Stimulated activated CD4-positive, alpha-beta T cell treated with anti-CD3 and anti-CD28 coated beads, Interleukin-12 subunit alpha, Interleukin-12 subunit beta, amount 100 ng/mL, for 48 hours (primary cell): ENCODE measurements at regions not wholly inside any gene's neighbourhood (a gene's known extent, or its start where the extent isn't known, plus 50 kb on each side); places are given as distances from the start of the nearest gene placed in this dataset.

Experiments used
- DNase-seq, 3 donors: peaks; one replicate each; pipeline ENCODE4 v3.0.0-alpha.2; 2020; ENCODE audit warnings: low read depth in 2 of 3, low spot score in 1 of 3

- no peak for DNase-seq
These were observed 344.9 kb downstream of the EFNA5 start for GRCh38 chr5:107325866-107326265.

DNA sequence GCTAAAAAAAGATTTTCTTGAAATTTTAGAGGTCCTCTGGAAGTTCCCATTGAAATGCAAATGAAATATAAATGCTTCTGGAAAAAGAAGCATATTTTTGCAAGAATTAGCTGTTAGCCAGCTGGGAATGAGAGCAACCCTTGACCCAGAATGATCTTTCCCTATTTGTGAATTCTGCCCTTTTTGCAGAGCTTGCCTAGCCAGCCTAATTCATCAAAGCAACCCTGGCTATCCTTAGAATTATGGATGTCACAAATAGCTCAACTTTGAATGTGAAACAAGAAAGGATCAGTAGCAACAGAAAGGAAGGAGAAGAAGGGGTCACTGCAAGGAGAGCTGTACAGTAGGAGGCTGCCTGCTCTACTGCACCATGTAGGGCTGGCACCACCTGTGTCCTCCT is 345.9 kb downstream of the EFNA5 start:
- DNase-seq = no peak

DNA sequence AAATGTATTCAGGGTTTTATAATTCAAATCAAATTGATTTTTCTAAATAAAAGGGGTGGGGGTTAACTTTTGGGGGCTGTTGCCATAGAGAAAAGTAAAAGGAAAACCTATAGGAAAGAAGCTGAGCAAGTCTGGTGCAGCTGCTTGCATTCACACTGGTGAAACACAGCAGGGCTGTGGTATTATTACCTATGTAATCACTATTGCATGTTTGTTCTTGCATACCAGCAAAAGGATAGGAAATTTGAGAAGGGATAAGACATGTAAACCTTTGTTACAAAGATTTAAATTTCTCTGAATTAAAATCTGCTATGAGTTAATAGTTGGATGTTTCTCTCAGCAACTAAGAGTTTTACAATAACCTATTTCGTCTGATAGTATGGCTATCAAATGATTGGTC is 346.7 kb downstream of the EFNA5 start:
- no peak for DNase-seq

GRCh38 chr5:107323536-107323935 is 347.2 kb downstream of the EFNA5 start:
- DNase-seq = no peak

GRCh38 chr5:107322936-107323335 is 347.8 kb downstream of the EFNA5 start:
- no peak for DNase-seq

- no peak for DNase-seq
These were observed 348.8 kb downstream of the EFNA5 start for GRCh38 chr5:107321906-107322305.

DNA sequence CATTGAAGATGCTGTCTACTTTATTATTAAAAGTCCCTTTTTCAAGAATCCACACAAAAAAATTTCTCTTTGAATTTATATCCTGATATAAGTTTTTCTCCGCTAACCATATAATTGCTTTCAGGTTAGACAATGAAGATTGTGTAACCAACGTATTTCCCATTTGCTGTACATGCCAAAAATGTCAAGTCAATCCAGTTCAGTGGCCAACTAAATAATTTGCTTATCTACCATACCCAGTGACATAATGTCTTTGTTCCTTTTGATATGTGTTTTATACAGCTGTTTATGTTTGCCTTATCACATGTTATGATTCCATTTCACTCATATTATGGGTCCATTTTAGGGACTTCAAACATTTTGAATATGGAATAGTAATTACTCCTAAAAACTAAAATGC is 349.9 kb downstream of the EFNA5 start:
- no peak for DNase-seq

GRCh38 chr5:107320376-107320775 is 350.4 kb downstream of the EFNA5 start:
- DNase-seq = no peak

GRCh38 chr5:107319901-107320300 is 350.8 kb downstream of the EFNA5 start:
- no peak for DNase-seq

DNA sequence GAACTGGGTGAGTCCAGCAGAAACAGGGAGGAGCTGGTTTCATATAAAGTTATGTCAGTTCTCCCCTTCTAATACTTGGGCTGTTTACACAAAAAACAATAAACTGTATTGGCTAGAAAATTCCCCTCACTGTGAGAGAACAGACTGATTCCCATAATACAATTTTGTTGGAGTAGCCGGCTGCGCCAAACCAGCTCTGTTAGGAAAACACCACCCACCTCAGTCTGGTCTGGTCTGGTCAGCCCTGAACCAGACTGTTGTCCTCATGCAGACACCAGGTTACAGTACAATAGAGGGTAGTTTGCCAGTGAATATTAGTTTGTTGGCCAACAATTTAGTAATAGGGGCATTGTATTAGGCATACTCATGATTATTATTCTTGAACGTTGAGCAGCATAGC is 356.4 kb downstream of the EFNA5 start:
- DNase-seq = no peak

GRCh38 chr5:107313921-107314320 is 356.8 kb downstream of the EFNA5 start:
- no peak for DNase-seq

DNA sequence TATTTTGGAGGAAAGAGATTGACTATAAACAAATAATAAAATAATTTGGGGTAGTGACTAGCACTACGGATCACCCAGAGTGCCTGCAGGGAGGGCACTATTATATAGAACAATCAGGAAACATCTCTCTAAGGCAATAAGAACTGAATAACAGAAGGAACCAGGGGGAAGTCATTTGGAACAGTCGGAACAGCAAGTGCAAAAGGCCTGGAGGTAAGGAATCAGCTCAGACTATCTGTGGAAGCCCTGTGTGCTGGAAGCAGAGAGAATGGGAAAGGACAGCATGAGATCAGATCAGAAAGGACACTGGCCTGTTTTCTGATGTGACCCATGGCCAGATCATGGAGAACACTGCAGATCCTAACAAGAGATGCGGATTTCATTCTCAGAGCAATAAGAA is 357.6 kb downstream of the EFNA5 start:
- DNase-seq = no peak

DNA sequence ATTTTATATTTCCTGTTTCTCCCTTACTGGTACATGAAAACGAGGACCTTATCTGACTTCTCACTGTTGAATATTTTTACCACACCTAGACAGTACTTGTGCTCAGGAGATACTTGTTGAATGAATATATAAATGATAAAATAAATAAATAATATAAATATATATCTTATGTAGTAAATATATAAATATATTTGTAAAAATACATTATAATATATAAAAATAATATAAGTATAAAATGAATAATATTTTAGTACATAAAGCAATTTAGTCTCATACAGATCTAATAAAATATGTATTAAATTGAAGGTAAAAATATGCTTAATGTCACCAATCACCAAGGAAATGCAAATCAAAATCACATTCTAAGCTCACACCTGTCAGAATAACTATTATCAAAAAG is 360.6 kb downstream of the EFNA5 start:
- no peak for DNase-seq

GRCh38 chr5:107306594-107306993 is 364.1 kb downstream of the EFNA5 start:
- DNase-seq = no peak

- no peak for DNase-seq
These were observed 364.7 kb downstream of the EFNA5 start for GRCh38 chr5:107306002-107306401.

DNA sequence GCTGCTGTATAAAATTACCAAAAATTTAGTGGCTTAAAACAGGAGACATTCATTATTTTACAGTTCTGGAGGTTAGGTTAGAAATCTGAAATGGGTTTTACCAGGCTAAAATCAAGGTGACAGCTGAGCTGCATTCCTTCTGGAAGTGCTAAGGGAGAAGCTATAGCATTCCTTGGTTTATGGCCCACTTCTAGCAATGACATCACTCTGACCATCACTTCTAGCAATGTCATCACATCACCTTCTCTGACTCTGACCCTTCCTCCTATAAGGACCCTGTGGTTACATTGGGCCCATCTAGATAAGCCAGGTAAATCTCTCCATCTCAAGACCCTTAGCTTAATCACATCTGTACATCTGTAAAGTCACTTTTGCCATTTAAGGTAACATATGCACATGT is 366.1 kb downstream of the EFNA5 start:
- no peak for DNase-seq

DNA sequence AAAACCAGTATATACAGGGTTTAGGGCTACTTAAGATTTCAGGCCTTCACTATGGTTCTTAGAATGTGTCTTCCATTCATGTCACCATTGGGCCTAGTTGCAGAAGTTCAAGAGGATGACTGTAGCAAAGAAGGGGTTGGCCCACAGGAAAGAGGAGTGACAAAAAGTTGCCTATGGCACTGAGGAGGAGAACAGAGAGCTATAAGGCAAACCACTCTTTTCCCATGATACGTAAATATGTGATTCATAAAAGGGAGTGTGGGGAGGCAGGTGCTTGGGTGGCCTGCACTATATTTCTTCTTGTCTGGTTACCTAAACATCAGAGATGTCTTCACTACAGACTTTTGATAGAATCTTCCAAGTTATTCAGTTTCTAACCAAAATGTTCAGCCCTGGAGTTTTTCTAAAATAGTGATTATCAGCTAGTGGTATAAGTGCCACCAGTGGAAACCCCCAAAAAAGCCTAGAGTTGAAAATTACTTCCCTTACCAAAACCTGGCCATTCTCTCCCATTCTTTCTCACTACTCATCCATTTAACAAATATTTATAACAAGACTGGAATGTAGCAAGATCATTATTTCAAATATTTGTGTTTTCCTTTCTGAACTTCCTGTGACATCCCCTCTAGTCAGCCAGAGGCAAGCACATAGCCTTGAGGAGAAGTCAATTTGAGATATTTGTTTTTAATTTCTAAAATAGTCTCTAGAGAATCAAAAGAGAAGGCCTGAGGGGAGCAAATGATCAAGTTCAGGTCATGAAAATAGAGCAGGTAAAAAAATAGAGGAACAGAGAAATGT is 367.4 kb downstream of the EFNA5 start:
- no peak for DNase-seq

- DNase-seq = no peak
These were observed 368.3 kb downstream of the EFNA5 start for GRCh38 chr5:107302441-107302840.

DNA sequence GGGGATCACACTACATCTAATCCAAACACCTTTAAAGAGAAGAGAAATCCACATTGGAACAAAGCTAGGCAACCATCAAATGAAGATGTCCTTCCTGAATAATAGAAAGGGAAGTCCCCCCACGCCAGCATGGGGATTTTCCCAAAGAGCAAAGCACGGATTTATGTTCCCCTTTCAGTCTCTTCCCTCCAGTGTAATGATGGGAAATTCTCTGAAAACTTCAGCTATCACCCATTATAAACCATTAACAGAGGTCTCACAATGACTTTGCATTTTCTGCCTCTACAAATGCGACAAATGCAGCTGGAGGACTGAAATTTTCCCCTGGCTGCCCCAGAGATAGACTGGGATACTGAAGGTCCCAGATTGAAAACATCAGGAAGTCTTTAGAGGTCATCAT is 368.7 kb downstream of the EFNA5 start:
- DNase-seq = no peak

- no peak for DNase-seq
These were observed 369.9 kb downstream of the EFNA5 start for GRCh38 chr5:107300721-107301327.

DNA sequence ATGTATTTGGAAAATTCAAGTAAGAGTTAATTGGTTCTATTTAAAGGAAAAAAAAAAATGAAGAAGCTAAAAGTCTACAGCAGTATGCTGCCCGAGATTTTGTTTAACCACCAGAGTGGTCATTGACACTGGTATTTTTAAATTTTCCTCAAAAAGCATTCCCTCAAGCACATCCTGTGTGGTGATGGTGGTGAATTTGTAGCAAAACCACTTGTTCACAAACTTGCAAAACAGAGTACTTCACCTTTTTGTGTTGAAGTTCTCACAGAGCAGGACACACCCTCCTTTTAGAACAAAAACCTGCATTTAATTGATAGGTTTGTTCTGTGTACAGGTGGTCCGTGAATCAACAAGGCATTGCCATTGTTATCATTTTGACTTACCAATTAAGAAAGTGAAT is 374.2 kb downstream of the EFNA5 start:
- DNase-seq = no peak

- DNase-seq = no peak
These were observed 374.8 kb downstream of the EFNA5 start for GRCh38 chr5:107295914-107296313.

DNA sequence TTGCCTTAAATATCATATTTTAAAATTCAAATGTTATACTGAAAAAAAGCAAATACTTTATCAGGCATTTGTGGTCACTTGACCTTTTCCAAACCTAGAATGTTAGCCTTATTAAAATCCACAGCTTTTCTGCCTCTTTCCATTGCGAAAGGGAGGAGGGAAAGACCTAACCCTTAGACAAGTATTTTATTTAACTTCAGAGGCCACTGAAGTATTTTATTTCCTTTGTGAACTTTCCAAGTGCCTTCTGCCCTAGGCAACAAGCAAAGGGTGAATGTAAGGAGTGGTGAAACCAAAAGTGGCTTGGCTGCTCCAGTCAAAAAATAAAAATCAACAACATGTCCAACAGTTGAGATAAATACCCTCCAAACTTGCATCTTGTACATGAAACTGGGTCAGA is 376.1 kb downstream of the EFNA5 start:
- no peak for DNase-seq
